ENCODE measurements at regions not wholly inside any gene's neighbourhood (a gene's known extent, or its start where the extent isn't known, plus 50 kb on each side); places are given as distances from the start of the nearest gene placed in this dataset.
"Not testable (repeated sequence)": the region's sequence is repeated elsewhere in the genome, so short reads cannot be mapped to it uniquely, and the experiment has no call there.

DNA sequence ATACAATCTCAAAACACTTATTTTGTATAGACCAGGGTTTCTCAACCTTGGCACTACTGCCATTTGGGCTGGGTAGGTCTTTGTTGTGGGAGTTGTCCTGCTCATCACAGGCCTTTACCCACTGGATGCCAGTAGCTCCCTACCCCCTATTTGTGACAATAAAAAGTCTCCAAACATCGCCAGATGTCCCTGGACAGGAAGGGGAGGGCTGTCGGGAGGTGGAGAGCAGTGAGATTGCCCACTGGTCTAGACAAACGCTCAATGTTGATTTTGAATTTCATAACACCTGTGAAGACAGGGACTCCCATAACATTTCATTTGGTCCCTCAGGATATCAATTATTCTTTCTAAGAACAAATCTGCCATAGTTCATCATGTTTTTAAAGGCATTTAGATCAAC lies 151.7 kb upstream of the PTPRG start:
- H3K36me3 Mint-ChIP-seq (ENCODE audit: low read depth), result no peaks in the 10 kb centered on the region
- H3K4me1 Mint-ChIP-seq, result no peaks in the 10 kb centered on the region

DNA sequence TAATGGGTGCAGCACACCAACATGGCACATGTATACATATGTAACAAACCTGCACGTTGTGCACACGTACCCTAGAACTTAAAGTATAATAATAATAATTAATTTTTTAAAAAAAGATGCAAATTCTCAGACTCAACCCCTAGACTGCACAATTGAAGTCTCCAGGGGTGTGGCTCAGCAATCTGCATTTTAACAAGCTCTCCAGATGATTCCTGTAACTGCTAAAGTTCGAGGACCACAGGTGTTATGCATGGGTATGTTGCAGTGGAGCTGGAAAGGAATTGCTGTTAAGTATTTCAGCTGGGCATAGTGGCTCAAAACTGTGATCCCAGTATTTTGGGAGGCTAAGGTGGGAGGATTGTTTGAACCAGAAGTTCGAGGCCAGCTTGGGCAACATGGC lies 151.0 kb upstream of the PTPRG start:
- not testable (repeated sequence) for H3K36me3 Mint-ChIP-seq (ENCODE audit: low read depth); H3K4me1 Mint-ChIP-seq

More for the DNA sequence above, 151.7 kb upstream of the PTPRG start:
- Mint-ChIP-seq H3K4me3 (no peak overlapping the region), H3K9me3 (no peaks in the 10 kb centered on the region), H3K27me3 (no peaks in the 10 kb centered on the region), H3K27ac (no peak overlapping the region)
- POLR2A ChIA-PET, result no interaction called here
- no peak for DNase-seq
- CTCF ChIA-PET, result no interaction called here

DNA sequence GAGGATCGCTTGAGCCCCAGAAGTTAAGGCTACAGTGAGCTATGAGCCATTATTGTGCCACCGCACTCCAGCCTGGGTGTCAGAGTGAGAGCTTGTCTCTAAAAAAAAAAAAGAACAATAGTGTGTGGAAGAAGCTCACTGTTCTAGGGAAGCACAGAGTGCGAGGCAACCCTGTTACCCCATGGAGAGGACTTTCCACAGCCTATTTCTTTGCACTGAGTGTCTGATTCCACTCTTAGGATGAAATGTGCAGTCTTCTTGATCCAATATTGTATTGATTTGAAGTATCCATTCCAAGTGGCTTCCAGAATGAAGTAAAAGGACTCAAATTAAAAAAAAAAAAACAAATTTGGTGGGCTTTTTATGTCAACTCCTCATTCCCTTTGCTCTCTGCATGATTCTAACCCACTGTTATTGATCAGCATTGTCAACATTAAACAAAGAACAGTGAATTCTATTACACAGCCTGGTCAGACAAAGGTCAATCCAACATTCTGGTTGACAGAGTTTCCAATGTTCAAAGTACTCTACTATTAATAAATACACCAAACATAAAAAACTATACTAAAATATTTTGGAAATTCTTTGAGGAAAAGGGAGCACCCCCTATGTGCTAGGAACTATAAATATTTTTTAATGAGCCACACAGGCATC lies 150.2 kb upstream of the PTPRG start:
- Mint-ChIP-seq H3K9me3 (no peaks in the 10 kb centered on the region), H3K27me3 (no peaks in the 10 kb centered on the region), H3K4me1 (no peaks in the 10 kb centered on the region), H3K27ac (no peak overlapping the region), H3K4me3 (no peak overlapping the region), H3K36me3 (ENCODE audit: low read depth) (no peaks in the 10 kb centered on the region)
- POLR2A ChIA-PET, result no interaction called here
- CTCF ChIA-PET, result no interaction called here
- no peak for DNase-seq

More for the DNA sequence above, 151.0 kb upstream of the PTPRG start:
- H3K27ac Mint-ChIP-seq, H3K4me3 Mint-ChIP-seq, H3K9me3 Mint-ChIP-seq, H3K27me3 Mint-ChIP-seq, CTCF ChIA-PET, POLR2A ChIA-PET, DNase-seq: not testable (repeated sequence)

DNA sequence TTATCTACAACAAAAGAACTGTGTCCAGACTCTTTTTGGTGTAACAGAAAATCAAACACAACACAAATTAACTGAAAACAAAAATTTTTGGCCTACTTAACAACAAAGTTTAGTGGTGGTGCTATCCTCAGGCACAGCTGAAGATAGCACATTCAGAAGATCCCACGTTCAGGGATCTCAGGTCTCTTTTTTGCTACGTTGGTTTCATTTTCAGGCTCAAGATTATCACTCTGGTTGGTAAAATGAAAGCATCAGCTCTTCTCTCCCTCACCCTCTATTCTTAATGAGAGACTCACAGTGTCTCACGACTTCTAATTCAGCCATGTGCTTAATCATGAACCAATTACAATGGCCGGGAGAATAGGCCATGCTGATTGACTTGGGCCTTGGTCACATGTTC lies 146.9 kb upstream of the PTPRG start:
- H3K27ac Mint-ChIP-seq, result no peak overlapping the region
- no peaks in the 10 kb centered on the region for H3K27me3 Mint-ChIP-seq
- no peak for DNase-seq
- ChIA-PET POLR2A (no interaction called here), CTCF (no interaction called here)
- H3K9me3 Mint-ChIP-seq, result no peaks in the 10 kb centered on the region
- no peaks in the 10 kb centered on the region for H3K4me1 Mint-ChIP-seq
- H3K4me3 Mint-ChIP-seq, result no peak overlapping the region
- no peaks in the 10 kb centered on the region for H3K36me3 Mint-ChIP-seq (ENCODE audit: low read depth)

DNA sequence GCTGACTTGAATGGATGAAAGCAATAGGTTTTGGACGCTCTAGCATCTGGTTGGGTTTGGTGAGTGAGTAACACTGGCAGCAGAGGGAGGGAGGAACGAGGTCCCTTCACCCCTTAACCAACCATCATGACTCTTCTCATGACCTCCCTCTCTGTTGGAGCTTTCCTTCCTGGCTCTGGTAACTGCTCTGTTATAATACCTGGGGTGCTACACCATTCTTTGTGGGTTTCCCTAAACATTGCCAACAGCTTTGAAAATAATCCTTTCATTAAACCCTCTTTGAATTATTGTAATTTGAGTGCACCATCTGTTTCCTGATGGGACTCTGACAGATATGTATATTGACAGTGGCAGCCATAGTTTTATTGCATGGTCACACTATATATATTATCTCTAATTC lies 146.2 kb upstream of the PTPRG start:
- H3K4me3 Mint-ChIP-seq, result no peak overlapping the region
- POLR2A ChIA-PET, result no interaction called here
- H3K27ac Mint-ChIP-seq, result no peak overlapping the region
- H3K9me3 Mint-ChIP-seq, result no peaks in the 10 kb centered on the region
- H3K4me1 Mint-ChIP-seq, result no peaks in the 10 kb centered on the region
- H3K27me3 Mint-ChIP-seq, result no peaks in the 10 kb centered on the region
- no peaks in the 10 kb centered on the region for H3K36me3 Mint-ChIP-seq (ENCODE audit: low read depth)
- no peak for DNase-seq
- CTCF ChIA-PET, result no interaction called here

DNA sequence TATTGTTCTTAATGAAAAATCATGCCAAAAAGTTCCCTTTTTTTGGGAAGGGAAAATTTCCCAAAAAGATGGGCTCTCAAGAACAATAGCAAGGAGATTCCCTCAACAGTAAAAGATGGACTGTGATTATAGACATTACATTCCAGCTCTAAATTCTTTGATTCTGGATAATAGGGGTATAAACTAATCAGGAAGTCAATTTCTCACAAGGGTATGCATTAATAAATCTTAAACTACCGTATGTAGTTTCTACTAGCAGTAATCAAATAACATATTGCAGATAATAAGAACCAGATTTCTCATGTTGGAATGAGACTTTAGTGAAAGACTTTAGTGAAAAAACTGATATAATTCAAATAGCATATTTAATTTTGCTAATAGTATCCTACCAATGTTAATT lies 144.8 kb upstream of the PTPRG start:
- CTCF ChIA-PET, result no interaction called here
- POLR2A ChIA-PET, result no interaction called here
- no peak for DNase-seq
- Mint-ChIP-seq H3K4me1 (no peaks in the 10 kb centered on the region), H3K27me3 (no peaks in the 10 kb centered on the region), H3K4me3 (no peak overlapping the region), H3K36me3 (ENCODE audit: low read depth) (no peaks in the 10 kb centered on the region), H3K9me3 (no peaks in the 10 kb centered on the region), H3K27ac (no peak overlapping the region)

DNA sequence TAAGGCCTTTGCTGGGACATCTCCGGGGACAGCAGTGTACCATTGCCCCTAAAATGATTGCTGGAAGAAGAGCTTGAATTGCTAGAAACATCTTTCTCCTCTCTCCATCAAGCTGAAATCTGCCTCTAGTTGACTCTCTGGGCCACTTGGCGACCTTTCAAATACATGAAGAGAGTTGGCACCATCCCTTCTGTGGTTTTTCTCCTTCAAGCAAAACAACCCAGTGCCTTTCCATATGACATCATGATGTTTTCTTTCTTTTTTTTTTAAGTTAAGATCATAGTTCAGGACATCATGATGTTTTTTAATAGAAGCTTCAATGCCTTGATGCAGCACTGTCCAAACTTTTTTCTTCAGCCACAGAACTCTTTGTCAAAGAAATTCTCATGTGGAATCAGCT lies 144.0 kb upstream of the PTPRG start:
- no peaks in the 10 kb centered on the region for H3K9me3 Mint-ChIP-seq
- CTCF ChIA-PET, result no interaction called here

DNA sequence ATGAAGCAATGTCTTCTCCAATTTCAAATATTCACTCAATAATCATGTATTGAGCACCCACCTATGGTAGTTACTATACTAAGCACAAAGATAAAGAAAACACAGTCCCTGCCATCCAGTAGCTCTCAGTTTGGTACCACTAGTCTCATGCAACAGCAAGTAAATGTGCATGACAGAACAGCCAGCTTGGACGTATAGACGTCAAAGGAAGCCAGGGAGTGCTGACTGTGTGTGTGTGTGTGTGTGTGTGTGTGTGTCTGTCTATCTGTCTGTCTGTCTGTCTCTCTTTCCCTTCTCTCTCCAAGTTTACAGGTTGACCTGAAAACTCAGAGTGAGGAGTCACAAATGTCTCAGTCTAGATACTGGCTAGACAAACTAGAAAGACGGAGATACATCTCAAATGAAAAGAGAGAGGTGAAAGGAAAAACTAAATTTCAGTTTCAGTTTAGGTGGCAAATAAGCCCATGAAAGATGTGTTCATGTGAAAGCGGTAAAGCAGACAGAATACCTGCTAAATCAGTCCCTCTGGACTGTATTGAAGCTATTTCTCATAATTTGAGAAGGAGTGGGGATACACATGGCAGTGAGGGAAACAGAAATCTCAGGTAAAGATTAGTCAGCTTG lies 141.1 kb upstream of the PTPRG start:
- H3K4me3 Mint-ChIP-seq, result no peak overlapping the region
- CTCF ChIA-PET, result no interaction called here
- no peak for DNase-seq
- H3K4me1 Mint-ChIP-seq, result no peaks in the 10 kb centered on the region
- H3K9me3 Mint-ChIP-seq, result no peaks in the 10 kb centered on the region
- H3K36me3 Mint-ChIP-seq (ENCODE audit: low read depth), result no peaks in the 10 kb centered on the region
- H3K27ac Mint-ChIP-seq, result no peak overlapping the region
- POLR2A ChIA-PET, result no interaction called here
- H3K27me3 Mint-ChIP-seq, result no peaks in the 10 kb centered on the region

More for the DNA sequence above, 144.0 kb upstream of the PTPRG start:
- H3K4me3 Mint-ChIP-seq, result no peak overlapping the region
- no peaks in the 10 kb centered on the region for H3K27me3 Mint-ChIP-seq
- no peaks in the 10 kb centered on the region for H3K4me1 Mint-ChIP-seq
- no peak overlapping the region for H3K27ac Mint-ChIP-seq
- no peak for DNase-seq
- no peaks in the 10 kb centered on the region for H3K36me3 Mint-ChIP-seq (ENCODE audit: low read depth)
- POLR2A ChIA-PET, result no interaction called here

DNA sequence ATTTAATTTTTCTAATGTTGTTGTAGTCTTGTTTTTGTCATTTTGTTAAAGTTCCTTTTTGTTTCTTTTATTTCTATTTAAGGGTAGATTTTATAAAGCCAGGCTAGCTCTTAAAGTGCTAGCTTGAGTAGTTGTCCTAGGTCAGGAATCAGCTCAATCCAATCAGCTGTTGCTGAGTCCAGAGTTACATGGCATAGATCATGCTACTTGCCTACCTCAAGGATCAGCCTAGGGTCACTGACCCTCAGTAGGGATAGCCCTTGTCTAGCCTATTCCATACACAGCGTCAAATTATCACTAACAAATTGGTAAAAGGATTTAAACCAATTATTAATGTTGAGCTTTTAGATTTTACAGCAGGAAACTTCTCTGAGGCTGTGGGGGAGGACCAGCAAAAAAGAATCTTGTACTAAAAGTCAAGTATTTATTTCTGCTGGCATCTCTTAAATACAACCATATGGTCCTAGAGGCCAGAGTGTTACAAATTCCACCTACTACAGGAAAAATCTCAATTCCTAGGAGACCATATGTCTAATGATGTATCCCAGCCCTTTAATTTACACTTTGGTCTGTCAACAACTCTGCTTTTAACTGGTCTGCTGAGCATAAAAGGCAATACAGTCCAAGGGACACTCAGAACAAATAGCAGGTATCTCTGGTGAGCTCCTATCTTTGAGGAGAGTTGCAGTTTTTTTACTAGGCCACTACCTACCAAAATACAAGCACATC lies 138.3 kb upstream of the PTPRG start:
- CTCF ChIA-PET, result no interaction called here
- no peaks in the 10 kb centered on the region for H3K27me3 Mint-ChIP-seq

DNA sequence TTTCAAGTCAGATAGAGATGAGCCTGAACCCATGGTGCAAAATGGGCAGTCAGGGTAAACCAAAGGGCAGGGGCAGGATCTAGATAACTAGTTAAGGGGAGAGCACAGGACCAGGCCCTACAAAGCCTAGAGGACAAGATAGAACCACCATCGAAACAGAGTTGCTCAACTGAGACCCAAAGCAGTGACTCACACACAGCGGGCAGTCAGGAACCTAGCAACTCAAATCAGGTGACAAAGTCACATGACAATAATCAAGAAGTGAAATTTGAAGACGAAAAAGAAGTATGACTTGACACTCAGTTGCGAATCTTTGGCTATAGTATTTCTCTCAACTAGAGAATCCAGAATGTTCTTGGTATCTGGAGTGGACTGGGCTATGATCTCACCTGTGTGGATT lies 136.0 kb upstream of the PTPRG start:
- Mint-ChIP-seq H3K9me3 (no peaks in the 10 kb centered on the region), H3K27me3 (no peaks in the 10 kb centered on the region), H3K36me3 (ENCODE audit: low read depth) (no peaks in the 10 kb centered on the region), H3K27ac (no peak overlapping the region), H3K4me1 (no peaks in the 10 kb centered on the region), H3K4me3 (no peak overlapping the region)
- ChIA-PET POLR2A (no interaction called here), CTCF (no interaction called here)
- DNase-seq, result no peak

More for the DNA sequence above, 138.3 kb upstream of the PTPRG start:
- Mint-ChIP-seq H3K9me3 (no peaks in the 10 kb centered on the region), H3K4me1 (no peaks in the 10 kb centered on the region), H3K27ac (no peak overlapping the region), H3K36me3 (ENCODE audit: low read depth) (no peaks in the 10 kb centered on the region), H3K4me3 (no peak overlapping the region)
- DNase-seq, result no peak
- POLR2A ChIA-PET, result interaction anchor here (0.6 kb wide), 1 partner anchor 181 kb away, joined by 3 read pairs; no protein-coding TSS in a partner anchor

DNA sequence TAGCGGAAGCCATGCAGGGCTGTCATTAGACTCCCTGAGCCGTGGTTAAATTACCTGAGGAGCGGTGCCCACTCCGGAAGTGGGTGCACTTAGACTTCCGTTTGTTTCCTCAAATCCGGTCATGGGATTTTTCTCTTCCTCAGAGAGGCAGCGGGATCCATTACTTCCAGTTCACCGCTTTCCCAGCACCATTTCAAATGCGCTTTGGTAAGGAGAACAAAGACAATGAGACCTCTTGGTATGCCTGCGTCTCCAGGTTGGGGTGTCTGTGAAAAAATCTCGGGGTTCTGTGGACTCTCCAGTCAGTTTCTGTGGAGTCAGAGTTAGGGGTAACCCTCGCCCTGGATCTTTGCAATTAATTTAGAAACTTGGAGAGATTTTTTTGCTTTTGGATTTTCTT lies 132.3 kb upstream of the PTPRG start:
- no peak for DNase-seq
- Mint-ChIP-seq H3K9me3 (no peaks in the 10 kb centered on the region), H3K4me3 (no peak overlapping the region), H3K36me3 (ENCODE audit: low read depth) (no peaks in the 10 kb centered on the region), H3K27me3 (no peaks in the 10 kb centered on the region), H3K4me1 (no peaks in the 10 kb centered on the region), H3K27ac (no peak overlapping the region)
- ChIA-PET CTCF (no interaction called here), POLR2A (no interaction called here)

DNA sequence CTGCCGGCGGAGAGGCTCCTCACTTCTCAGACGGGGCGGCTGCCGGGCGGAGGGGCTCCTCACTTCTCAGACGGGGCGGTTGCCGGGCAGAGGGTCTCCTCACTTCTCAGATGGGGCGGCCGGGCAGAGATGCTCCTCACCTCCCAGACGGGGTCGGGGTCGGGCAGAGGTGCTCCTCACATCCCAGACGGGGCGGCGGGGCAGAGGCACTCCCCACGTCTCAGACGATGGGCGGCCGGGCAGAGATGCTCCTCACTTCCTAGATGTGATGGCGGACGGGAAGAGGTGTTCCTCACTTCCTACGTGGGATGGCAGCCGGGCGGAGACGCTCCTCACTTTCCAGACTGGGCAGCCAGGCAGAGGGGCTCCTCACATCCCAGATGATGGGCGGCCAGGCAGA lies 126.5 kb upstream of the PTPRG start:
- H3K27me3 Mint-ChIP-seq; CTCF ChIA-PET; H3K36me3 Mint-ChIP-seq (ENCODE audit: low read depth); H3K9me3 Mint-ChIP-seq; H3K27ac Mint-ChIP-seq; POLR2A ChIA-PET; H3K4me3 Mint-ChIP-seq; DNase-seq; H3K4me1 Mint-ChIP-seq: not testable (repeated sequence)

DNA sequence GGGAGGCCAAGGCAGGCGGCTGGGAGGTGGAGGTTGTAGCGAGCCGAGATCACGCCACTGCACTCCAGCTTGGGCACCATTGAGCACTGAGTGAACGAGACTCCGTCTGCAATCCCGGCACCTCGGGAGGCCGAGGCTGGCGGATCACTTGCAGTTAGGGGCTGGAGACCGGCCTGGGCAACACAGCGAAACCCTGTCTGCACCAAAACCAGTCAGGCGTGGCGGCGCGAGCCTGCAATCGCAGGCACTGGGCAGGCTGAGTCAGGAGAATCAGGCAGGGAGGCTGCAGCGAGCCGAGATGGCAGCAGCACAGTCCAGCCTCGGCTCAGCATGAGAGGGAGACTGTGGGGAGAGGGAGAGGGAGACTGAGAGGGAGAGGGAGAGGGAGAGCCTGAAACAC lies 126.0 kb upstream of the PTPRG start:
- H3K27me3 Mint-ChIP-seq; CTCF ChIA-PET; DNase-seq; POLR2A ChIA-PET; H3K4me1 Mint-ChIP-seq; H3K9me3 Mint-ChIP-seq; H3K27ac Mint-ChIP-seq; H3K36me3 Mint-ChIP-seq (ENCODE audit: low read depth); H3K4me3 Mint-ChIP-seq: not testable (repeated sequence)
